HUES64 (cell line): ENCODE measurements at regions not wholly inside any gene's neighbourhood (a gene's known extent, or its start where the extent isn't known, plus 50 kb on each side); places are given as distances from the start of the nearest gene placed in this dataset.
"Not testable (repeated sequence)": the region's sequence is repeated elsewhere in the genome, so short reads cannot be mapped to it uniquely, and the experiment has no call there.

Experiments
- H3K27ac ChIP-seq: 2 replicates; pipeline ENCODE4 v1.7.0; 2013; ENCODE audit warnings: low read depth, low read length, inconsistent platforms
- H3K27me3 ChIP-seq: 2 replicates; pipeline ENCODE4 v1.6.1; 2013; ENCODE audit warnings: mild to moderate bottlenecking, low read length; ENCODE audit not compliant: insufficient read depth
- H3K36me3 ChIP-seq: 2 replicates; pipeline ENCODE4 v1.6.1; 2013; ENCODE audit warnings: mild to moderate bottlenecking, low read length; ENCODE audit not compliant: insufficient read depth
- H3K4me1 ChIP-seq: 2 replicates; pipeline ENCODE4 v1.6.1; 2013; ENCODE audit warnings: mild to moderate bottlenecking, low read length, moderate library complexity; ENCODE audit not compliant: insufficient read depth
- H3K4me3 ChIP-seq: 2 replicates; pipeline ENCODE4 v1.5.1; 2013; ENCODE audit warnings: mild to moderate bottlenecking, low read length, moderate library complexity
- H3K9ac ChIP-seq: 2 replicates; pipeline ENCODE4 v1.6.1; 2013; ENCODE audit warnings: mild to moderate bottlenecking, low read depth, low read length
- H3K9me3 ChIP-seq: 2 replicates; pipeline ENCODE4 v1.6.1; 2013; ENCODE audit warnings: low read depth, low read length; ENCODE audit not compliant: insufficient read depth
- WGBS: fragments of 150-250, 120-280 bp; methylation state at CpG from one replicate; pipeline ENCODE4 v1.1.7; 2013; ENCODE audit warnings: missing lambda C conversion rate; 5-methylcytosine and 5-hydroxymethylcytosine counted together

- Histone ChIP-seq H3K27ac (no peak overlapping the region), H3K4me3 (no peak overlapping the region), H3K9ac (no peak overlapping the region), H3K36me3 (no peaks in the 10 kb centered on the region), H3K27me3 (no peaks in the 10 kb centered on the region), H3K4me1 (peaks cover 9% of the 10 kb centered on the region; the same call in 1 of the 2 replicates), H3K9me3 (no peaks in the 10 kb centered on the region)
- 56% methylated on average over 3 of the region's 3 CpGs for WGBS
These were observed 248.5 kb downstream of the USP25 start for GRCh38 chr21:15978215-15978738.

- not testable (repeated sequence) for H3K4me1 ChIP-seq, H3K9ac ChIP-seq, H3K36me3 ChIP-seq, H3K9me3 ChIP-seq, H3K27me3 ChIP-seq, H3K27ac ChIP-seq, H3K4me3 ChIP-seq
- 91% methylated on average over 6 of the region's 6 CpGs for WGBS
These were observed 249.7 kb downstream of the USP25 start for GRCh38 chr21:15979493-15979892.

- no peaks in the 10 kb centered on the region for H3K36me3 ChIP-seq
- H3K27me3 ChIP-seq, result no peaks in the 10 kb centered on the region
- H3K27ac ChIP-seq, result no peak overlapping the region
- H3K9me3 ChIP-seq, result no peaks in the 10 kb centered on the region
- WGBS, result 100% methylated on average over 1 of the region's 1 CpG
- no peak overlapping the region for H3K9ac ChIP-seq
- H3K4me1 ChIP-seq, result no peaks in the 10 kb centered on the region
- no peak overlapping the region for H3K4me3 ChIP-seq
These were observed 256.5 kb downstream of the USP25 start for GRCh38 chr21:15986277-15986676.

GRCh38 chr21:15992171-15992570, 262.4 kb downstream of the USP25 start:
- 93% methylated on average over 1 of the region's 1 CpG for WGBS

GRCh38 chr21:15993951-15994350, 264.2 kb downstream of the USP25 start:
- no peak overlapping the region for H3K9ac ChIP-seq
- no peaks in the 10 kb centered on the region for H3K4me1 ChIP-seq
- no peaks in the 10 kb centered on the region for H3K9me3 ChIP-seq
- WGBS, result 97% methylated on average over 2 of the region's 2 CpGs
- no peak overlapping the region for H3K27ac ChIP-seq
- H3K4me3 ChIP-seq, result no peak overlapping the region
- H3K36me3 ChIP-seq, result no peaks in the 10 kb centered on the region
- no peaks in the 10 kb centered on the region for H3K27me3 ChIP-seq

More at GRCh38 chr21:15992171-15992570, 262.4 kb downstream of the USP25 start:
- Histone ChIP-seq H3K4me1 (no peaks in the 10 kb centered on the region), H3K36me3 (no peaks in the 10 kb centered on the region), H3K9ac (no peak overlapping the region), H3K27ac (no peak overlapping the region), H3K9me3 (no peaks in the 10 kb centered on the region), H3K27me3 (no peaks in the 10 kb centered on the region), H3K4me3 (no peak overlapping the region)

- H3K36me3 ChIP-seq, result no peaks in the 10 kb centered on the region
- no peaks in the 10 kb centered on the region for H3K4me1 ChIP-seq
- H3K9ac ChIP-seq, result no peak overlapping the region
- H3K27ac ChIP-seq, result no peak overlapping the region
- no peaks in the 10 kb centered on the region for H3K9me3 ChIP-seq
- WGBS, result 97% methylated on average over 4 of the region's 4 CpGs
- H3K27me3 ChIP-seq, result no peaks in the 10 kb centered on the region
- no peak overlapping the region for H3K4me3 ChIP-seq
These were observed 270.0 kb downstream of the USP25 start for GRCh38 chr21:15999741-16000140.

GRCh38 chr21:16002874-16003466, 273.2 kb downstream of the USP25 start:
- Histone ChIP-seq H3K36me3 (no peaks in the 10 kb centered on the region), H3K9me3 (no peaks in the 10 kb centered on the region), H3K4me3 (no peak overlapping the region), H3K27ac (no peak overlapping the region), H3K27me3 (no peaks in the 10 kb centered on the region), H3K9ac (no peak overlapping the region), H3K4me1 (no peaks in the 10 kb centered on the region)

- Histone ChIP-seq H3K9ac (no peak overlapping the region), H3K4me1 (no peaks in the 10 kb centered on the region), H3K4me3 (no peak overlapping the region), H3K9me3 (no peaks in the 10 kb centered on the region), H3K27ac (no peak overlapping the region), H3K36me3 (no peaks in the 10 kb centered on the region), H3K27me3 (no peaks in the 10 kb centered on the region)
- WGBS, result 90% methylated on average over 3 of the region's 5 CpGs
These were observed 274.3 kb downstream of the USP25 start for GRCh38 chr21:16004086-16004485.

GRCh38 chr21:16004523-16004922, 274.7 kb downstream of the USP25 start:
- no peaks in the 10 kb centered on the region for H3K4me1 ChIP-seq
- no peak overlapping the region for H3K4me3 ChIP-seq
- H3K9me3 ChIP-seq, result no peaks in the 10 kb centered on the region
- H3K36me3 ChIP-seq, result no peaks in the 10 kb centered on the region
- WGBS, result 83% methylated on average over 7 of the region's 7 CpGs
- H3K27ac ChIP-seq, result no peak overlapping the region
- no peak overlapping the region for H3K9ac ChIP-seq
- no peaks in the 10 kb centered on the region for H3K27me3 ChIP-seq

- no CpG with 5 or more reads among the region's 1 CpG for WGBS
- H3K27ac ChIP-seq, result no peak overlapping the region
- H3K4me1 ChIP-seq, result no peaks in the 10 kb centered on the region
- H3K4me3 ChIP-seq, result no peak overlapping the region
- no peaks in the 10 kb centered on the region for H3K27me3 ChIP-seq
- no peaks in the 10 kb centered on the region for H3K36me3 ChIP-seq
- H3K9ac ChIP-seq, result no peak overlapping the region
- no peaks in the 10 kb centered on the region for H3K9me3 ChIP-seq
These were observed 276.2 kb downstream of the USP25 start for GRCh38 chr21:16005996-16006395.

- H3K4me3 ChIP-seq, result no peak overlapping the region
- no peaks in the 10 kb centered on the region for H3K27me3 ChIP-seq
- 90% methylated on average over 2 of the region's 2 CpGs for WGBS
These were observed 278.2 kb downstream of the USP25 start for GRCh38 chr21:16007943-16008342.

GRCh38 chr21:16011719-16012118, 281.9 kb downstream of the USP25 start:
- no peaks in the 10 kb centered on the region for H3K4me1 ChIP-seq
- no peaks in the 10 kb centered on the region for H3K36me3 ChIP-seq
- no peak overlapping the region for H3K4me3 ChIP-seq
- no peaks in the 10 kb centered on the region for H3K9me3 ChIP-seq
- H3K9ac ChIP-seq, result no peak overlapping the region
- H3K27me3 ChIP-seq, result no peaks in the 10 kb centered on the region
- H3K27ac ChIP-seq, result no peak overlapping the region
- WGBS, result 90% methylated on average over 4 of the region's 4 CpGs

More at GRCh38 chr21:16007943-16008342, 278.2 kb downstream of the USP25 start:
- no peaks in the 10 kb centered on the region for H3K4me1 ChIP-seq
- no peaks in the 10 kb centered on the region for H3K36me3 ChIP-seq
- H3K27ac ChIP-seq, result no peak overlapping the region
- no peaks in the 10 kb centered on the region for H3K9me3 ChIP-seq
- H3K9ac ChIP-seq, result no peak overlapping the region
